ENCODE measurements at regions not wholly inside any gene's neighbourhood (a gene's known extent, or its start where the extent isn't known, plus 50 kb on each side); places are given as distances from the start of the nearest gene placed in this dataset.

GRCh38 chr7:46253520-46253919 lies 332.4 kb upstream of the IGFBP3 start:
- TF ChIP-seq, protein P1, sequence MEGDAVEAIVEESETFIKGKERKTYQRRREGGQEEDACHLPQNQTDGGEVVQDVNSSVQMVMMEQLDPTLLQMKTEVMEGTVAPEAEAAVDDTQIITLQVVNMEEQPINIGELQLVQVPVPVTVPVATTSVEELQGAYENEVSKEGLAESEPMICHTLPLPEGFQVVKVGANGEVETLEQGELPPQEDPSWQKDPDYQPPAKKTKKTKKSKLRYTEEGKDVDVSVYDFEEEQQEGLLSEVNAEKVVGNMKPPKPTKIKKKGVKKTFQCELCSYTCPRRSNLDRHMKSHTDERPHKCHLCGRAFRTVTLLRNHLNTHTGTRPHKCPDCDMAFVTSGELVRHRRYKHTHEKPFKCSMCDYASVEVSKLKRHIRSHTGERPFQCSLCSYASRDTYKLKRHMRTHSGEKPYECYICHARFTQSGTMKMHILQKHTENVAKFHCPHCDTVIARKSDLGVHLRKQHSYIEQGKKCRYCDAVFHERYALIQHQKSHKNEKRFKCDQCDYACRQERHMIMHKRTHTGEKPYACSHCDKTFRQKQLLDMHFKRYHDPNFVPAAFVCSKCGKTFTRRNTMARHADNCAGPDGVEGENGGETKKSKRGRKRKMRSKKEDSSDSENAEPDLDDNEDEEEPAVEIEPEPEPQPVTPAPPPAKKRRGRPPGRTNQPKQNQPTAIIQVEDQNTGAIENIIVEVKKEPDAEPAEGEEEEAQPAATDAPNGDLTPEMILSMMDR (conservative IDR thresholded peaks at IDR 0.05; ENCODE audit: low read length), result no peak
- TF ChIP-seq EZH2phosphoT487 (IDR thresholded peaks at IDR 0.05; ENCODE audit: borderline replicate concordance, low read depth, low read length), result no peak
